ENCODE measurements at regions not wholly inside any gene's neighbourhood (a gene's known extent, or its start where the extent isn't known, plus 50 kb on each side); places are given as distances from the start of the nearest gene placed in this dataset.

GRCh38 chr5:11992518-11992917 lies 88.3 kb upstream of the CTNND2 start:
- Mint-ChIP-seq H3K4me1 (ENCODE audit: unreplicated experiment) (no peaks in the 10 kb centered on the region), H3K4me3 (ENCODE audit: unreplicated experiment) (no peak overlapping the region)

DNA sequence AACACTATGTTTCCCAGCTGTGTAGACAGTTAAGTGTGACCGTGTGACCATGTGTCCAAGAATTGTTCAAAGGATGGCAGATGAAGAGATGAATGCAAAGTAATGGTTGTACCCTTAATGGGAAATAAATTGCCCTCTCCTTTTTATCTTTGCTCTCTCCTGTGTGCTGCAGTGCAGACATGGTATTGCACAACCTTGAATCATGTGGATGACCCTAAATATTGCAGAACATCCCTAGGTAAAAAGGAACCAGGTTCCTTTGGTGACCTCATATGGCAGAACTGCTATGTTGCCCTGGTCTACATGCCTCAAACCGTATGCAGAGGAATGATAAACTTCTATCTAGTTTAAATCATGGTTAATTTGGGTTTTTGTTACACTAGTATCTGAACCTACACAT lies 81.7 kb upstream of the CTNND2 start:
- H3K4me1 Mint-ChIP-seq (ENCODE audit: unreplicated experiment), result no peaks in the 10 kb centered on the region
- H3K27me3 Mint-ChIP-seq (ENCODE audit: unreplicated experiment), result no peaks in the 10 kb centered on the region
- no peaks in the 10 kb centered on the region for H3K36me3 Mint-ChIP-seq (ENCODE audit: unreplicated experiment)
- H3K9me3 Mint-ChIP-seq (ENCODE audit: unreplicated experiment), result no peaks in the 10 kb centered on the region
- DNase-seq (ENCODE audit: extremely low spot score, unreplicated experiment), result no peak
- no peak overlapping the region for H3K27ac Mint-ChIP-seq (ENCODE audit: unreplicated experiment)
- TF ChIP-seq, protein P1, sequence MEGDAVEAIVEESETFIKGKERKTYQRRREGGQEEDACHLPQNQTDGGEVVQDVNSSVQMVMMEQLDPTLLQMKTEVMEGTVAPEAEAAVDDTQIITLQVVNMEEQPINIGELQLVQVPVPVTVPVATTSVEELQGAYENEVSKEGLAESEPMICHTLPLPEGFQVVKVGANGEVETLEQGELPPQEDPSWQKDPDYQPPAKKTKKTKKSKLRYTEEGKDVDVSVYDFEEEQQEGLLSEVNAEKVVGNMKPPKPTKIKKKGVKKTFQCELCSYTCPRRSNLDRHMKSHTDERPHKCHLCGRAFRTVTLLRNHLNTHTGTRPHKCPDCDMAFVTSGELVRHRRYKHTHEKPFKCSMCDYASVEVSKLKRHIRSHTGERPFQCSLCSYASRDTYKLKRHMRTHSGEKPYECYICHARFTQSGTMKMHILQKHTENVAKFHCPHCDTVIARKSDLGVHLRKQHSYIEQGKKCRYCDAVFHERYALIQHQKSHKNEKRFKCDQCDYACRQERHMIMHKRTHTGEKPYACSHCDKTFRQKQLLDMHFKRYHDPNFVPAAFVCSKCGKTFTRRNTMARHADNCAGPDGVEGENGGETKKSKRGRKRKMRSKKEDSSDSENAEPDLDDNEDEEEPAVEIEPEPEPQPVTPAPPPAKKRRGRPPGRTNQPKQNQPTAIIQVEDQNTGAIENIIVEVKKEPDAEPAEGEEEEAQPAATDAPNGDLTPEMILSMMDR (IDR thresholded peaks at IDR 0.05), result no peak
- no peak overlapping the region for H3K4me3 Mint-ChIP-seq (ENCODE audit: unreplicated experiment)

More at GRCh38 chr5:11992518-11992917, 88.3 kb upstream of the CTNND2 start:
- no peaks in the 10 kb centered on the region for H3K27me3 Mint-ChIP-seq (ENCODE audit: unreplicated experiment)
- H3K27ac Mint-ChIP-seq (ENCODE audit: unreplicated experiment), result no peak overlapping the region
- peaks cover 8% of the 10 kb centered on the region for H3K9me3 Mint-ChIP-seq (ENCODE audit: unreplicated experiment)
- TF ChIP-seq, protein P1 (IDR thresholded peaks at IDR 0.05), result no peak
- no peak for DNase-seq (ENCODE audit: extremely low spot score, unreplicated experiment)
- H3K36me3 Mint-ChIP-seq (ENCODE audit: unreplicated experiment), result no peaks in the 10 kb centered on the region

DNA sequence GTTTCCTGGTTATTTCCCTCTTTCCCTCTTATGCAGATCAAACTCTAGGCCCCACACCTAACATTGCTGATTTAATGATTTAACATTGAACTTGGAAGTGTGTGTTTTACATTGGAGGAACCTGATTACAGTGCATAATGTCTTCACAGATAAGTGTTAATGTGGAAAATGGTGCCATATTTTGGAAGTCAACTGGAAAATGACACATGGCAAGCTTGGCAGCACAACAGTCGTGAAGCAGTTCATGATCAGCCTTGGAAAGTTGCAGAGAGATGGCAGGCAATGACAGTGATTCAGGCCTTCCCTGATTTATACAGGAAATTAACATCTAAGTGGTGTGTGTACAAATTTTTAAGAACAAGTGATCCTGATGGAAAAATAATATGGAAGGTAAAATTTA lies 80.0 kb upstream of the CTNND2 start:
- no peaks in the 10 kb centered on the region for H3K27me3 Mint-ChIP-seq (ENCODE audit: unreplicated experiment)
- no peaks in the 10 kb centered on the region for H3K4me1 Mint-ChIP-seq (ENCODE audit: unreplicated experiment)
- TF ChIP-seq, protein P1 (IDR thresholded peaks at IDR 0.05), result no peak
- no peak for DNase-seq (ENCODE audit: extremely low spot score, unreplicated experiment)
- no peaks in the 10 kb centered on the region for H3K9me3 Mint-ChIP-seq (ENCODE audit: unreplicated experiment)
- no peaks in the 10 kb centered on the region for H3K36me3 Mint-ChIP-seq (ENCODE audit: unreplicated experiment)
- H3K27ac Mint-ChIP-seq (ENCODE audit: unreplicated experiment), result no peak overlapping the region
- H3K4me3 Mint-ChIP-seq (ENCODE audit: unreplicated experiment), result no peak overlapping the region

GRCh38 chr5:11981986-11982385 lies 77.7 kb upstream of the CTNND2 start:
- TF ChIP-seq, protein P1 (IDR thresholded peaks at IDR 0.05), result no peak
- no peak overlapping the region for H3K4me3 Mint-ChIP-seq (ENCODE audit: unreplicated experiment)
- no peaks in the 10 kb centered on the region for H3K27me3 Mint-ChIP-seq (ENCODE audit: unreplicated experiment)
- no peaks in the 10 kb centered on the region for H3K36me3 Mint-ChIP-seq (ENCODE audit: unreplicated experiment)
- no peaks in the 10 kb centered on the region for H3K4me1 Mint-ChIP-seq (ENCODE audit: unreplicated experiment)
- no peak for DNase-seq (ENCODE audit: extremely low spot score, unreplicated experiment)
- no peaks in the 10 kb centered on the region for H3K9me3 Mint-ChIP-seq (ENCODE audit: unreplicated experiment)
- no peak overlapping the region for H3K27ac Mint-ChIP-seq (ENCODE audit: unreplicated experiment)

GRCh38 chr5:11977904-11978303 lies 73.7 kb upstream of the CTNND2 start:
- no peak for DNase-seq (ENCODE audit: extremely low spot score, unreplicated experiment)
- H3K4me1 Mint-ChIP-seq (ENCODE audit: unreplicated experiment), result no peaks in the 10 kb centered on the region
- TF ChIP-seq, protein P1 (IDR thresholded peaks at IDR 0.05), result no peak
- H3K36me3 Mint-ChIP-seq (ENCODE audit: unreplicated experiment), result no peaks in the 10 kb centered on the region
- no peaks in the 10 kb centered on the region for H3K27me3 Mint-ChIP-seq (ENCODE audit: unreplicated experiment)
- H3K9me3 Mint-ChIP-seq (ENCODE audit: unreplicated experiment), result peaks cover 5% of the 10 kb centered on the region
- H3K27ac Mint-ChIP-seq (ENCODE audit: unreplicated experiment), result no peak overlapping the region
- H3K4me3 Mint-ChIP-seq (ENCODE audit: unreplicated experiment), result no peak overlapping the region
